ENCODE measurements at regions not wholly inside any gene's neighbourhood (a gene's known extent, or its start where the extent isn't known, plus 50 kb on each side); places are given as distances from the start of the nearest gene placed in this dataset.

- no peak for TF ChIP-seq ZNF449 (tag by site-specific recombination; IDR thresholded peaks at IDR 0.05)
Observed at GRCh38 chr1:37400466-37401225, 73.7 kb upstream of the ZC3H12A start (continued).

GRCh38 chr1:37403166-37403565 is 71.2 kb upstream of the ZC3H12A start:
- Histone ChIP-seq H3K27ac (ENCODE audit: extremely low read depth, low read depth, low read length) (no peak overlapping the region), H3K36me3 (ENCODE audit: control insufficient read depth in 2 of 2, insufficient read depth in 1 of 2, low read length in 2 of 2) (no peaks in the 10 kb centered on the region), H3K4me1 (ENCODE audit: control insufficient read depth, insufficient read depth, low read length) (no peaks in the 10 kb centered on the region), H3K9me3 (ENCODE audit: control insufficient read depth, insufficient read depth, low read depth, low read length) (no peaks in the 10 kb centered on the region), H3K4me3 (ENCODE audit: low read depth, low read length) (no peak overlapping the region)
- TF ChIP-seq ZNF645 (tag by site-specific recombination; IDR thresholded peaks at IDR 0.05) (no peak), ZNF146 (tag by site-specific recombination; IDR thresholded peaks at IDR 0.05) (no peak), HOXA7 (CRISPR knock-in tag; IDR thresholded peaks at IDR 0.05; ENCODE audit: borderline replicate concordance) (no peak), ZNF391 (tag by site-specific recombination; IDR thresholded peaks at IDR 0.05; ENCODE audit: borderline replicate concordance, low read depth) (no peak), ZNF449 (tag by site-specific recombination; IDR thresholded peaks at IDR 0.05) (no peak), ELK4 (IDR thresholded peaks at IDR 0.05; ENCODE audit: borderline replicate concordance, low read depth, low read length) (no peak), GLI4 (tag by site-specific recombination; IDR thresholded peaks at IDR 0.05) (no peak)
- CTCF ChIA-PET = no interaction called here
- POLR2A ChIA-PET = no interaction called here

- Histone ChIP-seq H3K9me3 (ENCODE audit: control insufficient read depth, insufficient read depth, low read depth, low read length) (no peaks in the 10 kb centered on the region), H3K4me1 (ENCODE audit: control insufficient read depth, insufficient read depth, low read length) (no peaks in the 10 kb centered on the region), H3K27ac (ENCODE audit: extremely low read depth, low read depth, low read length) (no peak overlapping the region), H3K36me3 (ENCODE audit: control insufficient read depth in 2 of 2, insufficient read depth in 1 of 2, low read length in 2 of 2) (no peaks in the 10 kb centered on the region), H3K4me3 (ENCODE audit: low read depth, low read length) (no peak overlapping the region)
- CTCF ChIA-PET = no interaction called here
- POLR2A ChIA-PET = no interaction called here
- TF ChIP-seq ZSCAN5A (tag by site-specific recombination; IDR thresholded peaks at IDR 0.05) (no peak), ZNF169 (tag by site-specific recombination; IDR thresholded peaks at IDR 0.05) (no peak), HIC1 (tag by site-specific recombination; IDR thresholded peaks at IDR 0.05) (no peak), ZNF645 (tag by site-specific recombination; IDR thresholded peaks at IDR 0.05) (no peak), ZNF510 (tag by site-specific recombination; IDR thresholded peaks at IDR 0.05; ENCODE audit: insufficient replicate concordance) (no peak), TRIM28 (IDR thresholded peaks at IDR 0.05; ENCODE audit: borderline replicate concordance, low read length) (no peak), ZNF513 (tag by site-specific recombination; IDR thresholded peaks at IDR 0.05) (no peak)
Observed at GRCh38 chr1:37404711-37405110, 69.7 kb upstream of the ZC3H12A start.

All from HEK293 (cell line).